ENCODE measurements at regions not wholly inside any gene's neighbourhood (a gene's known extent, or its start where the extent isn't known, plus 50 kb on each side); places are given as distances from the start of the nearest gene placed in this dataset.

GRCh38 chr12:75635606-75636444, 124.4 kb upstream of the KRR1 start:
- FAIRE-seq (peak; percentile 83), ATAC-seq (peak; percentile 94 to 95), DNase-seq (ENCODE audit: low read depth in 1 of 2, low spot score in 1 of 2) (peak; percentile 40 to 80)
- TF ChIP-seq RAD21 (conservative IDR thresholded peaks at IDR 0.05 in 1 of 2, IDR thresholded peaks at IDR 0.05 in 1 of 2): peak in 1 of 2 experiments; percentile 23; a peak in 1 of 5 replicates
- TF ChIP-seq NPAS2 (CRISPR knock-in tag; IDR thresholded peaks at IDR 0.05; ENCODE audit: borderline replicate concordance): no peak
- TF ChIP-seq CEBPB (IDR thresholded peaks at IDR 0.05): no peak
- TF ChIP-seq RCOR1 (IDR thresholded peaks at IDR 0.05; ENCODE audit: low read depth, low read length): no peak
- 0 out of 2 replicates have a peak, but pooled peaks have one; percentile 18 for TF ChIP-seq FOSL2 (IDR thresholded peaks at IDR 0.05)
- peak; percentile 21 for TF ChIP-seq FOSL2 (CRISPR knock-in tag; IDR thresholded peaks at IDR 0.05)
- TF ChIP-seq FOXS1 (CRISPR knock-in tag; IDR thresholded peaks at IDR 0.05): no peak
- TF ChIP-seq CBX2 (IDR thresholded peaks at IDR 0.05; ENCODE audit: borderline replicate concordance, low read depth): no peak
- TF ChIP-seq CTCF (IDR thresholded peaks at IDR 0.05): no peak
- no peak for TF ChIP-seq MAZ (IDR thresholded peaks at IDR 0.05; ENCODE audit: borderline replicate concordance, low read depth, low read length)
- no peak for TF ChIP-seq RNF2 (IDR thresholded peaks at IDR 0.05; ENCODE audit: borderline replicate concordance, low read depth)
- TF ChIP-seq ZSCAN20 (CRISPR knock-in tag; IDR thresholded peaks at IDR 0.05): no peak
- no peak for TF ChIP-seq ZC3H11A (IDR thresholded peaks at IDR 0.05)
- TF ChIP-seq ATOH8 (CRISPR knock-in tag; IDR thresholded peaks at IDR 0.05; ENCODE audit: low read depth): no peak
- TF ChIP-seq SMC3 (IDR thresholded peaks at IDR 0.05): peak; percentile 21; the same call in 1 of the 3 replicates
- no peak for TF ChIP-seq CHD2 (IDR thresholded peaks at IDR 0.05; ENCODE audit: low read length, partially characterized antibody)
- peak; percentile 28 to 82; a peak in 3 of 5 replicates for TF ChIP-seq EP300 (IDR thresholded peaks at IDR 0.05)
- TF ChIP-seq JUN (IDR thresholded peaks at IDR 0.05): peak in 1 of 2 experiments; percentile 49; a peak in 1 of 5 replicates
- TF ChIP-seq CHD4 (IDR thresholded peaks at IDR 0.05; ENCODE audit: borderline replicate concordance): no peak
- TF ChIP-seq GATA3 (IDR thresholded peaks at IDR 0.05; ENCODE audit: borderline replicate concordance): peak; percentile 65
- no peak for TF ChIP-seq HOXA7 (CRISPR knock-in tag; IDR thresholded peaks at IDR 0.05)
- TF ChIP-seq JUNB (IDR thresholded peaks at IDR 0.05): peak; percentile 67
- TF ChIP-seq ZNF302 (CRISPR knock-in tag; IDR thresholded peaks at IDR 0.05): no peak
- no peak for TF ChIP-seq EHMT2 (IDR thresholded peaks at IDR 0.05; ENCODE audit: low read depth)
- TF ChIP-seq TP53 (CRISPR knock-in tag; IDR thresholded peaks at IDR 0.05): no peak
- TF ChIP-seq RARB (CRISPR knock-in tag; IDR thresholded peaks at IDR 0.05): no peak
- TF ChIP-seq HES2 (IDR thresholded peaks at IDR 0.05): no peak
- no peak for TF ChIP-seq MYC (IDR thresholded peaks at IDR 0.05; ENCODE audit: borderline replicate concordance, low read length)
- no peak for TF ChIP-seq PBX3 (IDR thresholded peaks at IDR 0.05)
- 0 out of 3 replicates have a peak, but pooled peaks have one; percentile 44 for TF ChIP-seq BCL3 (IDR thresholded peaks at IDR 0.05)
- H3K4me3 ChIP-seq: no peak overlapping the region
- CTCF ChIA-PET: no interaction called here
- no peaks in the 10 kb centered on the region for H3K9me3 ChIP-seq
- peak overlapping the region; percentile 44 to 73 for H3K27ac ChIP-seq
- peak overlapping the region; percentile 62 for H3K4me2 ChIP-seq
- POLR2A ChIA-PET: interaction anchor here (0.6 kb wide), 1 partner anchor 389 kb away, joined by 3 read pairs; no protein-coding TSS in a partner anchor
- 34% methylated on average over 6 of the region's 6 CpGs for WGBS (ENCODE audit: missing lambda C conversion rate)
- H3K4me1 ChIP-seq: peaks cover 26% of the 10 kb centered on the region
